ENCODE measurements at regions not wholly inside any gene's neighbourhood (a gene's known extent, or its start where the extent isn't known, plus 50 kb on each side); places are given as distances from the start of the nearest gene placed in this dataset.

DNA sequence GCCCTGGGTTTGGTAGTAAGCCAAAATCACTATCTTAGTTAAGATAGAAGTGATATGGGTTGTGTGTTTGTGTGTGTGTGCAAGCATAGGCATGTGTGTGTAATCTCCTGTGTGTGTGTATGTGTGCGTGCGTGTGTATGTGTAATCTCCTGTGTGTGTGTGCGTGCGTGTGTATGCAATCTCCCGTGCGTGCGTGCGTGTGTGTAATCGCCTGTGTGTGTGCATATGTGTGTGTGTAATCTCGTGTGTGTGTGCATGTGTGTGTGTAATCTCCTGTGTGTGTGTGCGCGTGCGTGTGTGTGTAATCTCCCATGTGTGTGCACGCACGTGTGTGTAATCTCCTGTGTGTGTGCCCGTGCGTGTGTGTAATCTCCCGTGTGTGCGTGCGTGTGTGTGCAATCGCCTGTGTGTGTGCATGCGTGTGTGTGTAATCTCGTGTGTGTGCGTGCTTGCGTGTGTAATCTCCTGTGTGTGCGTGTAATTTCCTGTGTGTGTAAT, 219.3 kb upstream of the GGTLC1 start:
- Histone ChIP-seq H4K20me1 (ENCODE audit: insufficient read depth, low read length) (no peaks in the 10 kb centered on the region), H3K36me3 (ENCODE audit: insufficient read depth, low read length) (no peaks in the 10 kb centered on the region), H3K79me2 (ENCODE audit: insufficient read depth, low read length) (no peaks in the 10 kb centered on the region), H3K9me3 (ENCODE audit: insufficient read depth, low read depth, low read length) (peaks cover 2% of the 10 kb centered on the region), H3K27ac (ENCODE audit: low read depth, low read length) (no peak overlapping the region), H3K4me3 (ENCODE audit: insufficient read depth, low read depth, low read length) (no peak overlapping the region), H2AFZ (ENCODE audit: low read depth, low read length) (no peak overlapping the region), H3K27me3 (ENCODE audit: insufficient read depth, low read length) (peaks cover 4% of the 10 kb centered on the region), H3K4me1 (ENCODE audit: insufficient read depth, low read length) (no peaks in the 10 kb centered on the region), H3K4me2 (ENCODE audit: low read length) (no peak overlapping the region), H3K9ac (ENCODE audit: low read length) (no peak overlapping the region)
- Mint-ChIP-seq H3K27ac (ENCODE audit: unreplicated experiment) (no peak overlapping the region), H3K9me3 (ENCODE audit: unreplicated experiment) (no peaks in the 10 kb centered on the region), H3K4me3 (ENCODE audit: unreplicated experiment) (no peak overlapping the region), H3K4me1 (ENCODE audit: low read depth, unreplicated experiment) (peaks cover 5% of the 10 kb centered on the region), H3K36me3 (ENCODE audit: low read depth, unreplicated experiment) (no peaks in the 10 kb centered on the region), H3K27me3 (ENCODE audit: low read depth, unreplicated experiment) (peaks cover 24% of the 10 kb centered on the region)
- FAIRE-seq (no peak), DNase-seq (ENCODE audit: low read depth) (no peak)
- no peak for TF ChIP-seq EZH2 (IDR thresholded peaks at IDR 0.05; ENCODE audit: insufficient read depth, low read length)
- TF ChIP-seq, protein P1, sequence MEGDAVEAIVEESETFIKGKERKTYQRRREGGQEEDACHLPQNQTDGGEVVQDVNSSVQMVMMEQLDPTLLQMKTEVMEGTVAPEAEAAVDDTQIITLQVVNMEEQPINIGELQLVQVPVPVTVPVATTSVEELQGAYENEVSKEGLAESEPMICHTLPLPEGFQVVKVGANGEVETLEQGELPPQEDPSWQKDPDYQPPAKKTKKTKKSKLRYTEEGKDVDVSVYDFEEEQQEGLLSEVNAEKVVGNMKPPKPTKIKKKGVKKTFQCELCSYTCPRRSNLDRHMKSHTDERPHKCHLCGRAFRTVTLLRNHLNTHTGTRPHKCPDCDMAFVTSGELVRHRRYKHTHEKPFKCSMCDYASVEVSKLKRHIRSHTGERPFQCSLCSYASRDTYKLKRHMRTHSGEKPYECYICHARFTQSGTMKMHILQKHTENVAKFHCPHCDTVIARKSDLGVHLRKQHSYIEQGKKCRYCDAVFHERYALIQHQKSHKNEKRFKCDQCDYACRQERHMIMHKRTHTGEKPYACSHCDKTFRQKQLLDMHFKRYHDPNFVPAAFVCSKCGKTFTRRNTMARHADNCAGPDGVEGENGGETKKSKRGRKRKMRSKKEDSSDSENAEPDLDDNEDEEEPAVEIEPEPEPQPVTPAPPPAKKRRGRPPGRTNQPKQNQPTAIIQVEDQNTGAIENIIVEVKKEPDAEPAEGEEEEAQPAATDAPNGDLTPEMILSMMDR (IDR thresholded peaks at IDR 0.05; ENCODE audit: insufficient read depth, low read depth, low read length) = no peak

DNA sequence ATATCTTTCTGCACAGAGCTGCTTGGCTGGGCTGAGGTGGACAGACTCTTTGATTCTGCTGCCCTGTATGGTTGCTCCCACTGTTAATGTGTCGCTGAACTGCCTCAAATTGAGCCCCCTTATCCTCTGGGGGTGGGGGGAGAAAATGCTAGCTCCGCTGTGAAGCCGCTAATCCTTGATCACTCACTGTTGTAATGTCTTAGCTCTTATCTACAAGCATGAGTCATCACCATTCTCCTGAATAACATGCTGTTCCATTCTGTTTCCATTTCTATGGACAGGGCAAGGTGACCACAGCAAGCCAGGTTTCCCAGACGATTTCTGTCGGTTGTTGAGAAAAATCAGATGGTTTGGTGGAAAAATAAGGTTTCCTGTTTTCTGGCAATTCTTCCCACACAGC, 218.4 kb upstream of the GGTLC1 start:
- Mint-ChIP-seq H3K36me3 (ENCODE audit: low read depth, unreplicated experiment) (no peaks in the 10 kb centered on the region), H3K27me3 (ENCODE audit: low read depth, unreplicated experiment) (peaks cover 20% of the 10 kb centered on the region), H3K9me3 (ENCODE audit: unreplicated experiment) (no peaks in the 10 kb centered on the region), H3K27ac (ENCODE audit: unreplicated experiment) (no peak overlapping the region), H3K4me1 (ENCODE audit: low read depth, unreplicated experiment) (peaks cover 5% of the 10 kb centered on the region), H3K4me3 (ENCODE audit: unreplicated experiment) (no peak overlapping the region)
- no peak overlapping the region for H2AFZ ChIP-seq (ENCODE audit: low read depth, low read length)
- peaks cover 2% of the 10 kb centered on the region for H3K9me3 ChIP-seq (ENCODE audit: insufficient read depth, low read depth, low read length)
- H3K4me2 ChIP-seq (ENCODE audit: low read length) = no peak overlapping the region
- H4K20me1 ChIP-seq (ENCODE audit: insufficient read depth, low read length) = no peaks in the 10 kb centered on the region
- H3K27me3 ChIP-seq (ENCODE audit: insufficient read depth, low read length) = peaks cover 3% of the 10 kb centered on the region
- DNase-seq (ENCODE audit: low read depth) (no peak), FAIRE-seq (no peak)
- H3K9ac ChIP-seq (ENCODE audit: low read length) = no peak overlapping the region
- TF ChIP-seq EZH2 (IDR thresholded peaks at IDR 0.05; ENCODE audit: insufficient read depth, low read length) = no peak
- TF ChIP-seq, protein P1 (IDR thresholded peaks at IDR 0.05; ENCODE audit: insufficient read depth, low read depth, low read length) = no peak
- H3K27ac ChIP-seq (ENCODE audit: low read depth, low read length) = no peak overlapping the region
- H3K4me3 ChIP-seq (ENCODE audit: insufficient read depth, low read depth, low read length) = no peak overlapping the region
- no peaks in the 10 kb centered on the region for H3K36me3 ChIP-seq (ENCODE audit: insufficient read depth, low read length)
- no peaks in the 10 kb centered on the region for H3K79me2 ChIP-seq (ENCODE audit: insufficient read depth, low read length)
- H3K4me1 ChIP-seq (ENCODE audit: insufficient read depth, low read length) = no peaks in the 10 kb centered on the region

DNA sequence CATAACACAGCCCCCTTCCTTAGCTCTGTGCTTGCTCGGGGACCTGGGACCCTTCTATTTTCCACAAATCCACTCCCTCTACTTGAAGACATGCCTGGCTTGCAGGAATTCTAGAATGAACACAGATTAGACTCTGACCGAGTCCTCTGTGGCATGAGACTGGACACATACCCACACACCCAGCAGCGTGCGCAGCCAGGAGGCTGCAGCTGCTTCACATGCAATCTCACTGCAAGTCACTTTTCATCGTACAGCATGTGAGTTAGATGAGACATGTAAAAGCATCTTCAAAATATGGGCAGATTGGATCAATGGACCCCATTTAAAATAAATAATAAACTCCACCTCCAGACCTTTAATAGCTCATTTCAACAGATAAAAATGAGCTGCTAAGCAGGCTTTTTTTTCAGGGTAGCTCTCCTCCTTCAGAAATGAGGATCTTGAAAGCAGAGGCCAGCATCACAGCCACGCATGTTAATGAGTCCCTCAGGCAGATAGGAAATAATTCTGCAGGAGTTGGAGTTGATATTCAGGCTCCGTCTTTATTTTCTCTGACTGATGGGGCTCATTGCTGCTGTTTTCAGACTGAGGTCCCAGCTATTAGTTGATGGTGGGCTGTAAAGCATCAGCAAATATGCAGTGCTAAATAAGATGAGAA, 215.1 kb upstream of the GGTLC1 start:
- Histone ChIP-seq H3K36me3 (ENCODE audit: insufficient read depth, low read length) (no peaks in the 10 kb centered on the region), H3K4me1 (ENCODE audit: insufficient read depth, low read length) (no peaks in the 10 kb centered on the region), H4K20me1 (ENCODE audit: insufficient read depth, low read length) (no peaks in the 10 kb centered on the region), H3K27me3 (ENCODE audit: insufficient read depth, low read length) (peaks cover 3% of the 10 kb centered on the region), H2AFZ (ENCODE audit: low read depth, low read length) (no peak overlapping the region), H3K9ac (ENCODE audit: low read length) (no peak overlapping the region), H3K9me3 (ENCODE audit: insufficient read depth, low read depth, low read length) (peaks cover 2% of the 10 kb centered on the region), H3K4me2 (ENCODE audit: low read length) (no peak overlapping the region), H3K79me2 (ENCODE audit: insufficient read depth, low read length) (no peaks in the 10 kb centered on the region), H3K4me3 (ENCODE audit: insufficient read depth, low read depth, low read length) (no peak overlapping the region), H3K27ac (ENCODE audit: low read depth, low read length) (no peak overlapping the region)
- no peaks in the 10 kb centered on the region for H3K9me3 Mint-ChIP-seq (ENCODE audit: unreplicated experiment)
- DNase-seq (ENCODE audit: low read depth) (no peak), FAIRE-seq (no peak)
- peaks cover 17% of the 10 kb centered on the region for H3K27me3 Mint-ChIP-seq (ENCODE audit: low read depth, unreplicated experiment)
- H3K36me3 Mint-ChIP-seq (ENCODE audit: low read depth, unreplicated experiment) = no peaks in the 10 kb centered on the region
- H3K4me1 Mint-ChIP-seq (ENCODE audit: low read depth, unreplicated experiment) = peaks cover 12% of the 10 kb centered on the region
- no peak overlapping the region for H3K27ac Mint-ChIP-seq (ENCODE audit: unreplicated experiment)
- TF ChIP-seq, protein P1 (IDR thresholded peaks at IDR 0.05; ENCODE audit: insufficient read depth, low read depth, low read length) = no peak
- no peak for TF ChIP-seq EZH2 (IDR thresholded peaks at IDR 0.05; ENCODE audit: insufficient read depth, low read length)
- no peak overlapping the region for H3K4me3 Mint-ChIP-seq (ENCODE audit: unreplicated experiment)
